Stimulated activated CD4-positive, alpha-beta T cell treated with anti-CD3 and anti-CD28 coated beads, Interleukin-12 subunit alpha, Interleukin-12 subunit beta, amount 100 ng/mL, for 48 hours (primary cell): ENCODE measurements at regions not wholly inside any gene's neighbourhood (a gene's known extent, or its start where the extent isn't known, plus 50 kb on each side); places are given as distances from the start of the nearest gene placed in this dataset.
"Not testable (repeated sequence)": the region's sequence is repeated elsewhere in the genome, so short reads cannot be mapped to it uniquely, and the experiment has no call there.

Experiments used
- DNase-seq, 3 donors: peaks; one replicate each; pipeline ENCODE4 v3.0.0-alpha.2; 2020; ENCODE audit warnings: low read depth in 2 of 3, low spot score in 1 of 3

GRCh38 chr2:61774351-61774750, 79.5 kb downstream of the FAM161A start:
- no peak for DNase-seq

- DNase-seq, result no peak
Measured at GRCh38 chr2:61771904-61772845, 81.7 kb downstream of the FAM161A start.

- DNase-seq, result no peak
Measured at GRCh38 chr2:61770746-61771145, 83.1 kb downstream of the FAM161A start.

GRCh38 chr2:61770298-61770697, 83.6 kb downstream of the FAM161A start:
- DNase-seq, result no peak

- no peak for DNase-seq
Measured at GRCh38 chr2:61769093-61769675, 84.7 kb downstream of the FAM161A start.

DNA sequence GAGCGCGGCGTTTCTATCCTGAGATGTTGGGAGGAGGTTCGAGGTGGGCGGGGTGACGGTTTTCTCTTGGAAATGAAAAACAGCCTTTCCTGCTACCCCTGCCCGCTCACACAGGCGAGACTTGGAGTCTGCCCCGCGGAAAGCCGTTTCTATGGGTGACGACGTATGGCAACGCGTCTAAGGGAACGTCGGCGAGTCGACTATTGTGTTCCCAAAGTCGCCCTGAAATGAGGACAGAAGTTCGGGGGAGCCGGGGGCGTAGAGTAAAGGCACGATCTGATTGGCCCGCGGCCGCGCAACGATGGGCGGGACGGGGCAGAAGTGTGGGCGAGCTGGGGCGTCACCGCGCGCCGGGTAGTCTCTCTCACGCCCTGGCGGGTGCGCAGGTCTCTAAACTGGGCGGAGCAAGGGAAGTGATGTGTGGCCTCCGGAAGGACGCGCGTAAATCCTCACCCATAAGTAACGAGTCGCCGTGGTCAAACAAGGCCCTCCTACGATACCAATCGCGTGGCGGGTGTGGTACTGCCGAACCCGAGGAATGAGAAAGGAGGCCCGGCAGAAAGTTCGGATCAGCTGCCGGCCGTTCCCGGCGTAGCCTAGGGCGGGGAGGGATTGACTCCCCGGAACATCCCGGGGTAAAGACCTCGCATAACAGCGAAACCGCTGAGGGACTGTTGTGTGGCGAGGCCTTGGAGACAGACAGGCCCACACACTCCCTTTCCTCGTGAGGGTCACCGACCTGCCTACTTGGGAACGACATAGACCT, 89.6 kb downstream of the FAM161A start:
- peak; percentile 91 to 97 (median 96) for DNase-seq

DNA sequence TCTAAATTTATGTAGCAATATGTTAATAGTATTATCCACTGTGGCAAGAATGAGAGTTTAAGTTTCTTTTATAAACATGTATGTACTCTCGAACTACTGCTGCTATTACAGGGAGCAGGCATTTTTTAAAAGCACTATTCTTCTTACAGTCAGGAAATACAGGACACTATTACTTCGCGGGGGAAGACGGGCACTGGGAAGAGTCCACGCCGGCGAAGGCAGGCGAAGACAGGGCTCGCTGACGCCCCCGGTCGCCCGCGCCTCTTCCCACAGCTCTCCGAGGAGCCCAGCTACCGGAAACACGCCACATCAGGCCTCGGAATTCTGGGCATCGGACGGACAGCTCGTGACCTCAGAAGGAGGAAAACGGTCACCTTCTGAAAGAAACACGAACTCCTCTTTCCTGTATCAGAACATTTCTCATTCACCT, 90.2 kb downstream of the FAM161A start:
- DNase-seq, result no peak

- DNase-seq, result no peak
Measured at GRCh38 chr2:61762292-61762691, 91.6 kb downstream of the FAM161A start.

DNA sequence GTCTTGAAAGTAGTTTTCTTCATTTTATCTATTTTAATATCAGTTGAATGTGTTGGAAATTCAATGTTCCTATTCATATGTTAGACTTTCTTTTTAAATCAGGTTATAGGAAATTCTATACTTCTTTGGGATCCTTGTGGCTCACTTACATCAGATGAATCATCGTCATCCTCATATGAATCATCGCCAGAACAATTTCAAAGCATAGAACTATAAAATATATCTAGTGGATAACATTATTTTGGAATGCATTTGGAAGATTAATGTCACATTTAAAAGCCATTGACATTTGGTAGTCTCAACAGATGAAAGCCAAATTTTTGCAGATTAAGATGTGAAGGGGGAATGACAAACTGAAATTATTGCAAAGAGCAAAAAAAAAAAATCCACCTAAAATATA, 94.1 kb downstream of the FAM161A start:
- no peak for DNase-seq

GRCh38 chr2:61759005-61759404, 94.9 kb downstream of the FAM161A start:
- DNase-seq, result no peak

GRCh38 chr2:61758159-61758558, 95.7 kb downstream of the FAM161A start:
- DNase-seq, result no peak

GRCh38 chr2:61753512-61753911, 100.3 kb downstream of the FAM161A start:
- DNase-seq, result no peak

DNA sequence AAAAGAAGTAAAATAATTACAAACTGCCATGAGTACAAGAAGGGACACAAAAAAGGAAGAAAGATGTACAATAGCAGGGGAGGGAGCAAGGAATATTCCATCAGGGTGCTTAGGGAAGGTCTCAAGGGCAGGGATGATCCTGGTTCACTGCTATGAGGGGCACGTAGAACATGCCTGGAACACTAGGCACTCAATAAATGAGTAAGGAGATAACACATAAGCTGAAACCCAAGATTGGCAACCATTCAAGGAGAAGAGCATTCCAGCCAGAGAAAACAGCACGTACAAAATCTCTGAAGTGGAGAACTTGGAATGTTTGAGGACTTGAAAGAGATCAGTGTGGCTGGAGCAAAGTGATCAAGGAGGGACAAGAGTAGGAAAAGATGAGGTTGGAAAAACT, 103.2 kb downstream of the FAM161A start:
- DNase-seq, result no peak

DNA sequence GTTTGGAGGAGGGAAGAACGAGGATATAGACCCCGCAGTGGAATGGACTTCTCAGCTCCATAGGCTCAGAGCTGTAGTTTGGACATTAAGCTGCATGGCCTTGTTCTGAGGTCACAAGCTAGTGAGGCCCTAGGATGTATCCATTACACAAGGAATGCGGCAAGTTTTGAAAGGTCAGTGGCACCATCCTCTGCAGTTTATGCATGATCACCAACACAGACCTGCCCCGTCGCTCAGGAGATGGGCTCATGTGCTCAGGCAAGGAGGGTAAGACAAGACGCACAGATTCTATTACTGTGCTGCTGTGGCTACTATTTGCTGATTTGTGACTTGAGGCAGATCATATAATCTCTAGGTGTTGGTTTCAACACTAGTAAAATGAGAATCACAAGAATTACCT, 110.9 kb downstream of the FAM161A start:
- DNase-seq, result no peak

GRCh38 chr2:61737841-61738240, 116.0 kb downstream of the FAM161A start:
- no peak for DNase-seq

DNA sequence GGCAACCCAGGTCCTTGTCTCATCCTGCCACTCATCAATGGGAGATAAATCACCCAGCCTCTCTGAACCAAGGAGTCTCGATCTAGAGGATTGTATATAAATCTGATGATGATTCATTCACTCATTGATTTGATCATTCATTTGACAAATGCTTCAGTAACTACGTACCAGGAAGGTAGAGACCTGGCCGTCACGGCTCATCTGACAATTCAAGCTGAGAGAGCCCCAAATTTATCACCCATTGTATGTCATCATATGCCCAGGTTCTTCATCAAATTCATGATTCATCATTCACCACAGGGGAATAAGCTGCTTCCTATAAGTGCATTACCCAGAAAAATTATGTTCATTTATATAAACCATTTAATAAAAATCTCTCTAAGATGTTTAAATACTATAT, 116.9 kb downstream of the FAM161A start:
- no peak for DNase-seq

- DNase-seq, result no peak
Measured at GRCh38 chr2:61733563-61733962, 120.3 kb downstream of the FAM161A start.

GRCh38 chr2:61732787-61733186, 121.1 kb downstream of the FAM161A start:
- DNase-seq, result no peak

DNA sequence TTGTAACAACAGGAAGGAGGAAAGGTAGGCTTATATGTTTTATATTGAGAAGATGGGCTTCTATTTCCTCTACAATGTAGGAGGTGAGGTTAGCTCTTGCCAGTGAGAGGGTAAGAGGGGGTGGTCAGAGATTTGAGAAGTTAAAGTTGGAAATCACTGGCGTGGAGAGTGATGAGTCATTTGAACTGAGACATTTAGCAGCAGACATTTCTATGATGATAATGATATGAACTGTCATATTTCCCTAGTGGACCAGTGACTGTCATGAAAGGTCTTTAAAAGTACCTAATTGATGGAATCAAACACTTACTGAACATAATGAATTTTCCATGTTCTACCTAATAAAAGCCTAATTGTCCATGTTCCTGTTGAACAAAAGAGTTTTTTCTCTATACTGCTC, 126.1 kb downstream of the FAM161A start:
- no peak for DNase-seq

DNA sequence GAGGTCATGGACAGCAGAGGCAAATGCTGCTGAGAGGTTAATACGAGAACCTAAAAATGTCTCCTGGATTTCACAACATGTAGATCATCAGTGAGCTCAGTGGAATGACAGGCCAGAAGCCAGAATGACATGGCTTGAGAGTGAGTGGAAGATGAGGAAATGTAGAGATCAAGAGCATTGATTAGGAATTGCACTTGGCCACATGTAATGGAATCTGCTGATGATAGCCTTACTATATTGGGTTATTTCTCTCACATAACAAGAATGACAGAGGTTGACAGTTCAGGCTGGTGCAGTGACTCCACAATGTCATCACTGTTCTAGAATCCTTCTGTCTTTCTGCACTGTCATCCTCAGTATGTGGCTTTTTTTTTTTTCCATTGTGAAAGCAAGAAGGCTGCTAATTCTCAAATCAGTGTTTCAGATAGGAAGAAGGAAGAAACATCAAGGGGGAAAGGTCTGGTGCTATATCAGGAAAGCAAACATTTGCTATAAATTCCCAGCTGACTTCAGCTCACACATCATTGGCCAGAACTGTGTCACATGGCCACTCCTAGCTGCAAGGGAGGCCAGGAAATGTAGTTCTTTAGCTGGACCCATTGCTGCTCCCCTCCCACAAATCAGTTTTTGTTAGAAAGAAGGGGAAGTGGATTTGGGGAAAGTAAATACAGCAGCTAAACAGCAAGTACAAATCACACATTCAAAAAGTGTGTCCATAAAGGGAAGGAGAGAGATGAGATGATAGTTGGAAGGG, 127.2 kb downstream of the FAM161A start:
- no peak for DNase-seq

DNA sequence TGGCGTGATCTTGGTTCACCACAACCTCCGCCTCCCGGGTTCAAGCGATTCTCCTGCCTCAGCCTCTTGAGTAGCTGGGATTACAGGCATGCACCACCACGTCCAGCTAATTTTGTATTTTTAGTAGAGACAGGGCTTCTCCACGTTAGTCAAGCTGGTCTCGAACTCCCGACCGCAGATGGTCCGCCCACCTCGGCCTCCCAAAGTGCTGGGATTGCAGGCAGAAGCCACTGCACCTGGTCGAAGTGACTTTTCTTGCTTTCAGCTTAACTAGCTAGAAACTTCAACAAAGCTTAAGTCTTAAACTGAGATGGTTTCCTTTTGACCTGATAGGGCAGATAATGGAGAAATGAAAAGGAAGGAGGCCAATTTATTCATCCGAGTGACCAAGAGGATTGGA, 130.5 kb downstream of the FAM161A start:
- DNase-seq, result not testable (repeated sequence)
